ENCODE measurements at regions not wholly inside any gene's neighbourhood (a gene's known extent, or its start where the extent isn't known, plus 50 kb on each side); places are given as distances from the start of the nearest gene placed in this dataset.

DNA sequence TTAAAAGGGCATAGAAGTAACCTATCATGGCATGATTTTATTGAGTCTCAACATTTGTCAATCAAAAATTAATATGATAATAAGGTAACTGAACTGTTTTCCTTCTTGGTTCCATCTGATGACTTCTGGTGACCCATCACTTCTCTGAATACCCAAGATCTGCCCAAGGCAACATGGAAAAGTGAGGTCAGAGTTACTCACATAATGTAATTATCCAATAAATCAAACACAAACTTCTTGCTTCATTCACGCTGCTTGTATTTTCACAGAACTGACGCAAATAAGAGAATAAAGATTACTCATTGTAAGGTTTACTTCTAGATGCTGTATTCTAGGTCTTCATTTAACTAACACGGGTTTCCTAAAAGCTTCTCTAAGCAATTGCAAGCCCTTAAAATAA, 361.6 kb downstream of the RBM26 start:
- no peak for TF ChIP-seq CTCF (conservative IDR thresholded peaks at IDR 0.05 in 1 of 2, IDR thresholded peaks at IDR 0.05 in 1 of 2; ENCODE audit: extremely low read depth in 1 of 2, insufficient read depth in 1 of 2, low read depth in 1 of 2, low read length in 2 of 2)
- no peak for TF ChIP-seq EZH2 (IDR thresholded peaks at IDR 0.05; ENCODE audit: borderline replicate concordance, low read length)

All from mammary epithelial cell (primary cell).